ENCODE measurements at regions not wholly inside any gene's neighbourhood (a gene's known extent, or its start where the extent isn't known, plus 50 kb on each side); places are given as distances from the start of the nearest gene placed in this dataset.
"Not testable (repeated sequence)": the region's sequence is repeated elsewhere in the genome, so short reads cannot be mapped to it uniquely, and the experiment has no call there.

GRCh38 chr2:87512864-87513530, 234.9 kb upstream of the PLGLB2 start:
- not testable (repeated sequence) for DNase-seq (ENCODE audit: low read depth, low spot score)

- not testable (repeated sequence) for DNase-seq (ENCODE audit: low read depth, low spot score)
Measured at GRCh38 chr2:87514034-87514433, 233.9 kb upstream of the PLGLB2 start.

- not testable (repeated sequence) for DNase-seq (ENCODE audit: low read depth, low spot score)
Measured at GRCh38 chr2:87514515-87514914, 233.4 kb upstream of the PLGLB2 start.

DNA sequence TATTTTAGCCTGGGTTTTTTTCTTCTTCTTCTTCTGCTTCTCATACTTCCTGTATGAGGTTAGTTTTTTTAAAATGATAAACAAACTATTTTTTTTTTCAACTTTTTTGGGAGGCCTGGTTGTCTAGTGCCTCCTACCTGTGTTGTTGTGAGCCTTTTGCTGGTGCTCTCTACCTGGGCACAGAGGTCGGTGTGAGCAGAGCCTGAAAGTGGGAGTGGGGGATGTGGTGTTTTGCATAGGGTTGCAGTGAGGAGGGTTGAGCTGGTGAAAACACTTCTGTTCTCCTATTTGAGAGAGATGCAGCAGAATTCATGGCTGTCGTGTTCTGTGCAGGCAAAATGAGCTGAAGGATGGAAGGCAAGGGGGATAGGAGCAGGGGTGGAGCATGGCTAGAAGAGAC, 232.7 kb upstream of the PLGLB2 start:
- DNase-seq (ENCODE audit: low read depth, low spot score), result not testable (repeated sequence)

DNA sequence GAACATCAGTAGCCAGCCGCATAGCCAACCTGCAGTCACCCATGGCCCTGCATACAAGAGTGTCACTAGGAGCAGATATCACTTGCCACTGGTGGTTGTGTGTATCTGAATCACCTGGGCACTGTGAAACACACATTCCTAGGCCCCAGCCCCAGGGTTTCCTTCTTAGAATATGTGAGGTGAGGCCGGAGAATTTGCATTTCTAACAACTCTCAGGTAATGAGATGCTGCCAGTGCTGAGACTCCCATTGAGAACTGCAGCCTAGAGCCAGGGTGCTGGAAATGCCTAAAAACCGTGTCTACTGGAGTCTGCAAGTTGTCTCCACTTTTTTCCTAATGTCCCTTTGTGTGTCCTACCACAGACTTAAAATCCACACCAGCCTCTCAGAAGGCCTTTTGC, 232.0 kb upstream of the PLGLB2 start:
- DNase-seq (ENCODE audit: low read depth, low spot score), result not testable (repeated sequence)

DNA sequence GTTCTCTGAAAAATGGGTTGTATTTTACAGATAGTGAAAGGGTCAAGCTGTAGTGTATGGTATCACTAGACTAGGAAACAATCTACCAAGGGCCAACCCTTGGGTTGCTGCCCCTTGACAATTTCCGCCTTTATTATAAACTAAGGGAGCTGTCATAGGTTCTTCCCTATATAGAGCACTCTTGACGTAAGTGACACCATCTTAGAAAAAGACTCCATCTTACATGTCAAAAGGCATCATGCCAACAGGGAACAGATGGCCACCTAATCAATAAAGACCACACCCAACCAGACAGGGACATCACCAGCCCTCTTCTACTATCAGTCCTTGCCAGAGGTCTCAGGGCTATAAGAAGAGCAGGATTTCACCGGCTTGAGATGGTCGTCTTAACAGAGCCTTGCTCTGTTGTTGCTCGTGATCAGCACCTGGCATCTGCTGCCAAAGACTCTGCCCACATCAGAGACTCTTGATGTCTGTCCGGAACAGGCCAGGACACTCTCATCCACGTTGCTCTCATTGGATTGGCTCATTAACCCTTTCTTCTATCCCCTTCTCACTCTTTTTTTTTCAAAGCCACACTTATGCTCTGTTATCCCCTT, 231.4 kb upstream of the PLGLB2 start:
- not testable (repeated sequence) for DNase-seq (ENCODE audit: low read depth, low spot score)

DNA sequence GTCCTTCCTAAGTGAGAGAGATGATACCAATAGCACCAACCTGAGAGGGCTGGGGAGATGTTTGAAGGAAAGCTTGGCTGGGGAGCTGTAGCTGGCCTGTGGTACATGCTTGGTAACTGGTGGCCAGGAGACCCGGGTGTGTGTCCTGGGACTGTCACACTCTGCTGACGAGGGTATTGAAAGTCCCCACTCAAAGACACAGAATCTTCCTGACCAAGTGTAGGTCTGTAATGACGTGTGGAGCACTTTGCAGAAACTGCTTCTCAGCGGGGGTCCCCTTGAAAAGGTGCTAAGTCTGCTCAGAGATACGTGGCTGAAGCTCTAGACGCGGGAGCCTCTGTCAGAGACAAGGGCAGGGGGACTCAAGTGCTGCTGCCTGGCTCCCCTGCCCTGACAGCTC, 230.4 kb upstream of the PLGLB2 start:
- not testable (repeated sequence) for DNase-seq (ENCODE audit: low read depth, low spot score)

GRCh38 chr2:87518066-87518465, 229.8 kb upstream of the PLGLB2 start:
- not testable (repeated sequence) for DNase-seq (ENCODE audit: low read depth, low spot score)

GRCh38 chr2:87518547-87518946, 229.3 kb upstream of the PLGLB2 start:
- not testable (repeated sequence) for DNase-seq (ENCODE audit: low read depth, low spot score)

DNA sequence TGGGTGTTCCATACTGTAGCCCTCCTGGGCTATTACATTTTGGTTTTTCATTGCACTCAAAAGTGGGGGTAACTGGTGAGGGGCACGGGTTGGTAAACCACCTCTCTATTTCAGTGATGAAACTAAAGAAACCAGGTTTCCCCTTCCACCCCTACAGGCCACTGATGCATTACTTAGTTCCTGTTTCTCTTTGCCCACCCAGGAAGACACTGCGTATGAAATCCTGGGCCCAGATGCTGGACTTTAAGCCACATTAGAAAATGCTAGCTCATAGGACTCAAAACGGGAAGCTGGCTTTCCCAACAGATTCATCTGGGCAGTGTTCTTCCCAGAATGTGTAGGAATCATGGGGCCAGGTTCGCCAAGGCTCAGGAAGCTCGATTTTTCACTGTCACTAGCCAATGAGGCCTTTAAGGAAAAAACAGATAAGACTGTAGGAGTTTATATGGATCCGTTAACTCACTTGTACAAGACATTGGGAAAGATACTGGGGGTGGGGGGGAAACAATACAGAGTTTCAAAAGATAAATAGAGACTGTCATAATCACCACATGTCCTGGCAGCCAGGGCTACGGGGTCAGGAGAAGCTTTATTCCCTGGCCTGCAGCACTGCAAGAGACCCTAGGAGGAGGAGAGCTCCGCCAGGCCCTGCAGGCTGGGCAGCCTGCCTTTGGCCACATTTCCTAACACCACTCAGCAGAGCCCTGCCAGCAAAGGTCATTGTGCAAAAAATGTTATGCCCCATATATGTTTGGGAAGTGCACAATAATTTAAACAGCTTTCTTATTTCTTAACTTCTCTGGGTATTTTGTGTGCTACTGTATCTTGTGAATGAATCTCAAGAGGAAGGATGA, 228.5 kb upstream of the PLGLB2 start:
- not testable (repeated sequence) for DNase-seq (ENCODE audit: low read depth, low spot score)

DNA sequence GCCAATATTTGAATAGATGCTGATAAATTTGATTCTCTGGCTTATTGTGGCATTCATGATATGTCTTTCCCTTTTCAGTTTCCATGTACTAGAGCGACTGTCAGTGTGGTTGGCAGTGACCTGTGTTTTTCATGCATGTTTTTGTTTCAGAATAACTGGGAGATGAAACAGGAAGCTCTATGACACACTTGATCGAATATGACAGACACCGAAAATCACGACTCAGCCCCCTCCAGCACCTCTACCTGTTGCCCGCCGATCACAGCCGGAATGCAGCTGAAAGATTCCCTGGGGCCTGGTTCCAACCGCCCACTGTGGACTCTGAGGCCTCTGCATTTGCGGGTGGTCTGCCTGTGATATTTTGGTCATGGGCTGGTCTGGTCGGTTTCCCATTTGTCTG, 226.8 kb upstream of the PLGLB2 start:
- DNase-seq (ENCODE audit: low read depth, low spot score), result not testable (repeated sequence)

DNA sequence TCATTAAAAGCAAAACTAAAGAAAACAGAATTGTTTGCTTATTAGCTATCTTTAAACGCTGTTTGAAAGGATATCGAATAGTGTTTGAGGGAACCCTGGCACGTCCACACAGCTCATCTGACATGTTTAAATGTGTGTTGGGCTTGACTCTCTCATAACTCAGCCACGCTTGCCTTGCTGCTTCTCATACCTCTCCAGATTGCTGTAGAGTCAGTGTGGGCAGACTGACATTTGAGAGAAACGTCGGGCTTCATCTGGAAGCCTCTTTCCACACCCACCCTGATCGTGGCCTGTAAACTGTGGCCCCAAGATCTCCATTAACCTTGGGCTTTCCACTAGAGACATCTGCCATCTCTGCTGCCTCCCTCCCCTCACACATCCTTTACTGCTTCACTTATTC, 226.4 kb upstream of the PLGLB2 start:
- DNase-seq (ENCODE audit: low read depth, low spot score), result not testable (repeated sequence)

- not testable (repeated sequence) for DNase-seq (ENCODE audit: low read depth, low spot score)
Measured at GRCh38 chr2:87524619-87525188, 223.2 kb upstream of the PLGLB2 start.

DNA sequence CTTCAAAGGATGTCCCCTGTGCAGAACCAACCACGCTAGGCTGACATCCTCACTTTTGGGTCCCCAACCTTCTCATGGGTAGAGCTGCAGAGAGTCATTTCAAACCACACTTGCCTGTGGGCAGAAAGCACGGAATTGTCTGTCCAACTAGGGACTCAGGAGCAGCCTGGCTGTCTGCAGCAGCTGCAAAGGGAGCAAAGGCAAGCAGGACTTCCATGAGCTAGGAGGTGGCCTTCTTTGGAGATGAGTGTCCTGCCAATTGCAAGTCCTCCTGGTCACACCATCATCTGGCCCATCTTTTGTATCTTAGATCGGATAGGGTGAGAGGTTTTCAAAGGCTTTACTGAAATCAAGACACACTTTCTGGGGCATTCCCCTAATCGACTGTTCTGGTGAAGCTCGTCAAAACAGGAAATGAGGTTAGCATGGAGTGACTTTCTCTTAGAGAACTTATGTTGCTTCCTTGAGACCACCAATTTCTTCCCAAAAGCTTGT, 222.3 kb upstream of the PLGLB2 start:
- not testable (repeated sequence) for DNase-seq (ENCODE audit: low read depth, low spot score)

DNA sequence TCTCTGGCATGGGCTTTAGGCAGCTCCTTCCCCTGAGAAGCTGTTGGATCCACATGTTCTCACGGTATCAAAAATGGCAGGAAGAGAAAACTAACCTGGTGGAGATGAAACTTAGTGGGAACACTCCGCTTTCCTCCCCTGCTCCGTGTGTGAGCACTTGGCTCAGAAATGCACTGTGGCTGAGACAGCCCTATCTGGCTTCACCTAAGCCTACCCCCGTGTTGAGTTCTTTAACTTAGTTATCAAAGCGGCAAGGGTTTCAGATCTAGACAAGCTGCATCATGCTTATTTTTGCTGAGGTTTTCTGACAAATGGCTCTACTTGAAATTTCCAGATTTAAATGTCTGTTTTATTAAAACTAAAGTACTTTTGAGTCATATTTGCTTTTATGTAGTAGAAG, 221.6 kb upstream of the PLGLB2 start:
- not testable (repeated sequence) for DNase-seq (ENCODE audit: low read depth, low spot score)

DNA sequence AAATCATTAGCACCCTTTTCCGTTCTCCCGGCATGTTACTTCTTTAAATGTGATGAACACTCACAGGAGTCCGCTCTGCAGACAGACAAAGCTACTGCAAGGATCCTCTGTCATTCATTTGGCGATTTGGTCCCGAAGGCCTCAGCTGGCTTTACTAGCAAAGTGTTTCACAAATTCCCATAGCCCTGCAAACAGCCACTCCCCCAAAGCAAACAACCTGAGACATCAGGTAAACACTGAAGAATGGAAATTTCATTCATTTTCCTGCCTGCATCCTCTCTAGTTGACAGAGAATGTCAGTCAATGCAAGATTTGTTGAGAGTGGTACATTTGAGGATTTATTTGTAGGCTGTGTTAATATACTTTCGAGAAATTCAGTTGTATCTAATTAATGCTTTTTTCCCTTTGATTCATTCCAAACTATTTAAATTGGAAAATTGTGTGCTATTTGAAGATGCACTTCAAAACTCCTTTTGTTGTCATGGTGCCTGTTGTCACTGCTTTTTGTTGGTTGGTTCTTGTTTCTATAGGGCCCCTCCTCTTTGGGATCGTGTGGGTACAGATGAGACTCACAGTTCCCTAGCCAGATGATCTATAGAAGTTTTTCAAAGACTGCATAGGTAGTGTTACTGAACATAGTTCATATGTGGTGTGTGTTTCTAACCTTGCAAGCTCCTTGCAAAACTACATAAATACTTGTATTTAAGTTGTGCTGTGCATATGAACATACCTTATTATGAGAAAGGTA, 215.7 kb upstream of the PLGLB2 start:
- not testable (repeated sequence) for DNase-seq (ENCODE audit: low read depth, low spot score)

GRCh38 chr2:87533390-87534272, 214.3 kb upstream of the PLGLB2 start:
- DNase-seq (ENCODE audit: low read depth, low spot score), result not testable (repeated sequence)

- DNase-seq (ENCODE audit: low read depth, low spot score), result not testable (repeated sequence)
Measured at GRCh38 chr2:87534273-87534889, 213.5 kb upstream of the PLGLB2 start.

- not testable (repeated sequence) for DNase-seq (ENCODE audit: low read depth, low spot score)
Measured at GRCh38 chr2:87536427-87536826, 211.5 kb upstream of the PLGLB2 start.

- DNase-seq (ENCODE audit: low read depth, low spot score), result not testable (repeated sequence)
Measured at GRCh38 chr2:87537251-87537671, 210.6 kb upstream of the PLGLB2 start.
